Fibroblast of pulmonary artery (primary cell): ENCODE measurements at regions not wholly inside any gene's neighbourhood (a gene's known extent, or its start where the extent isn't known, plus 50 kb on each side); places are given as distances from the start of the nearest gene placed in this dataset.

Experiments
- DNase-seq: peaks from one replicate; pipeline ENCODE4 v3.0.0-alpha.2; 2010; ENCODE audit warnings: low read depth
- H3K4me3 ChIP-seq: replicated peaks from 2 replicates; pipeline ENCODE4 v1.5.1; 2011; ENCODE audit warnings: low read depth, mild to moderate bottlenecking, control low read depth, low read length, moderate library complexity
- TF ChIP-seq, protein P1 (sequence below): IDR thresholded peaks from 2 replicates; pipeline ENCODE4 v1.5.1; 2011; ENCODE audit warnings: mild to moderate bottlenecking, control low read depth, low read length, inconsistent platforms; ENCODE audit errors: missing control alignments

- no peak for DNase-seq
- H3K4me3 ChIP-seq, result no peak overlapping the region
- TF ChIP-seq, protein P1, sequence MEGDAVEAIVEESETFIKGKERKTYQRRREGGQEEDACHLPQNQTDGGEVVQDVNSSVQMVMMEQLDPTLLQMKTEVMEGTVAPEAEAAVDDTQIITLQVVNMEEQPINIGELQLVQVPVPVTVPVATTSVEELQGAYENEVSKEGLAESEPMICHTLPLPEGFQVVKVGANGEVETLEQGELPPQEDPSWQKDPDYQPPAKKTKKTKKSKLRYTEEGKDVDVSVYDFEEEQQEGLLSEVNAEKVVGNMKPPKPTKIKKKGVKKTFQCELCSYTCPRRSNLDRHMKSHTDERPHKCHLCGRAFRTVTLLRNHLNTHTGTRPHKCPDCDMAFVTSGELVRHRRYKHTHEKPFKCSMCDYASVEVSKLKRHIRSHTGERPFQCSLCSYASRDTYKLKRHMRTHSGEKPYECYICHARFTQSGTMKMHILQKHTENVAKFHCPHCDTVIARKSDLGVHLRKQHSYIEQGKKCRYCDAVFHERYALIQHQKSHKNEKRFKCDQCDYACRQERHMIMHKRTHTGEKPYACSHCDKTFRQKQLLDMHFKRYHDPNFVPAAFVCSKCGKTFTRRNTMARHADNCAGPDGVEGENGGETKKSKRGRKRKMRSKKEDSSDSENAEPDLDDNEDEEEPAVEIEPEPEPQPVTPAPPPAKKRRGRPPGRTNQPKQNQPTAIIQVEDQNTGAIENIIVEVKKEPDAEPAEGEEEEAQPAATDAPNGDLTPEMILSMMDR, result no peak
Observed at GRCh38 chr7:36090976-36091873, 61.8 kb upstream of the EEPD1 start.

- no peak overlapping the region for H3K4me3 ChIP-seq
- TF ChIP-seq, protein P1, result no peak
- DNase-seq, result no peak
Observed at GRCh38 chr7:36091874-36092176, 61.2 kb upstream of the EEPD1 start.

DNA sequence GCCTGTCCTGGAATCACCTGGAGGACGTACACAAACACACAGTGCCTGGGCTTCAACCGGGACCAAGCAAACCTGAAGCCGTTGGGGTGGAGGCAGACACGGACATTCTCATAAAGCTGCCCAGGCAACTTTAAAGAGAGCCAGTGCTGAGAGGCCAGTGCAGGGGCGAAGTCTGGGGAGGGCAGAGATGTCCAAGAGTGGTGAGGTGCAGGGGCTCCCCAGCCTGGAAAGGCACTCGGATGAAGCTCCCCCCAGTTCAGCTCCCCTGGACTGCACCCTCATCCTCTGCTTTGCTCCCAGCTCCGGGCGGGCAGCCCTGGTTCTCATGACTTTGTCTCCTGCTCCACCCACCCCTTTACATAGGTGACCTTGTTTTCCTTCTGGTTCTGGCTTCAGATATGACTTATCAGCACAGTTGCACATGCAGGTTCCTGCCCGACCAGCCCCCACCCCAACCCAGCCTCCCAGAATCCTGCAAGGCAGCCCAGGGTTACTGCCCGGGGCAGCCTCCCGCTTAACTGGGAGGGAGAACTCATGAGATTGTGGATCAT is 60.8 kb upstream of the EEPD1 start:
- TF ChIP-seq, protein P1, result no peak
- no peak overlapping the region for H3K4me3 ChIP-seq
- DNase-seq, result no peak

DNA sequence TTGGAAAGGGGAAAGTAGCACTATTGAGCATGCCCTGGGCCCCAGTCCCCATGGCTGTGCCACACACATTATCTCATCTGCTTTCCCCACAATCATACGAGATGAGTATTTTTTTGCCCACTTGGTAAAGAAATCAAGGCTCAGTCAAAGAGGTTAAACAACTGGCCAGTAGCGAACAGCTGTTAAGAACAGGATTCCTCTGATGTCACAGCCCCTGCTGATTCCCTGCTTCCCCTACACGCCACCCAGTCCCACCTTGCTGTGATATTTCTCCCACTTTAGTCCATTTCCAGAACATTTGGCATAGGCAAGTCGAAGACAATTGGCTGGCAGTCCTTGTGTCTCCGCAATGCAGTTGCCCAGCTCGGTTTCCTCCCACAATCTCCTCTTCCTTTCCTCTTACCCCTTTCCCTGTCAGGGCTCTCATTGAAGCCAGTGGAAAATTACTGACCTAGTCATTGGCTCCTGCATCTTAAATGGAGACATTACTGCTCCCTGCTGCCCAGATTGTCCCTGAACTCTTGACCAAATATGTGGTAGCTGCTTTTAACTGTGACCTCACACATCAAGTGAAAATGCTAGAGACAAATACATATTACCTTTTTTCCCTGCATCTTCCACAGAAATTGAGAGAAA is 56.5 kb upstream of the EEPD1 start:
- DNase-seq, result peak; percentile 26
- TF ChIP-seq, protein P1, result no peak
- no peak overlapping the region for H3K4me3 ChIP-seq

GRCh38 chr7:36098096-36098495 is 55.0 kb upstream of the EEPD1 start:
- H3K4me3 ChIP-seq, result no peak overlapping the region
- no peak for DNase-seq
- TF ChIP-seq, protein P1, result no peak

DNA sequence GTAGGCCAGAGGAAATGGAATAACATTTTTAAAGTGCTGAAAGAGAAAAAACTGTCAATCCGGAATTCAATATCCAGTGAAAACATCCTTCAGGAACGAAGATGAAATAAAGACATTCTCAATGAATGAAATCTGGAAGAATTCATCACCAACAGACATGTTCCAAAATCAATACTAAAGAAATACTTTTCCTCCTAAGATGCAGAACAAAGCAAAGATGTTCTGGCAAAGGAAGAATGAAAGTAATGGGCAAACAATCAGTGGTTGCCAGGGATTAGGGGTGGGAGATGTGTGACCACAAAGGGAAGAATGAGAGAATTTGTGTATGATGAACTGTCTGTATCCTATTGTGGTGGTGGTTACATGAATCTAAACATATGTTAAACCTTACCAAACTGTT is 52.8 kb upstream of the EEPD1 start:
- no peak for DNase-seq
- TF ChIP-seq, protein P1, result no peak
- no peak overlapping the region for H3K4me3 ChIP-seq
